ENCODE measurements at regions not wholly inside any gene's neighbourhood (a gene's known extent, or its start where the extent isn't known, plus 50 kb on each side); places are given as distances from the start of the nearest gene placed in this dataset.

DNA sequence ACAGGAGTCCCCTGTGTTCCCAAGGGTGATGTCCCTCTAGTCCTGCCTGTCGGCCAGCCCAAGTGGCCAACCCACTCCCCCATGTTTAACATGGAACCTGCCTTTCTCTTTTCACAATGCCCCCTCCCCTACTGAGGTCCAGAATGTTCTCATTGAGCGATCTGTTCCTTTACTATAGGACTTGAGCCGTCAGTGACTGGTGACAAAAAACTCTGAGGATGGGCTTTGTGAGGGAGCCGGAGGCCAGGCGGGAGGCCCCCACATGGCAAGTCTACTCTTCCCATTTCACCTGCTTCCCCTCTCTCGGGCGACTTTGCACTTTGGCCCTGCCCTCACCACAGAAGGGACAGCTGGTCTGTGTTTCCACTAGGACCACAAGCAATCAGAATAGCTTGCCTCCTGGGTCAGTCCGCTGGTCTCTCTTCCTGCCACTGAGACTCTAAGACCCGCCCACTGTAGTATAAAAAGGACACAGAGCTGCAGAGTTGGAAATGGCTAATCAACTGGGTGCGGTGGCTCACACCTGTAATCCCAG, 146.5 kb upstream of the RAB12 start:
- no peak overlapping the region for H3K27ac Mint-ChIP-seq
- H3K4me1 ChIP-seq (ENCODE audit: control insufficient read depth, insufficient read depth, low read length), result no peaks in the 10 kb centered on the region
- no peaks in the 10 kb centered on the region for H3K9me3 ChIP-seq (ENCODE audit: control insufficient read depth, low read length)
- H3K27me3 ChIP-seq (ENCODE audit: control insufficient read depth, insufficient read depth, low read length, poor library complexity, severe bottlenecking), result no peaks in the 10 kb centered on the region
- H3K4me3 ChIP-seq (ENCODE audit: low read length), result no peak overlapping the region
- TF ChIP-seq, protein P1, sequence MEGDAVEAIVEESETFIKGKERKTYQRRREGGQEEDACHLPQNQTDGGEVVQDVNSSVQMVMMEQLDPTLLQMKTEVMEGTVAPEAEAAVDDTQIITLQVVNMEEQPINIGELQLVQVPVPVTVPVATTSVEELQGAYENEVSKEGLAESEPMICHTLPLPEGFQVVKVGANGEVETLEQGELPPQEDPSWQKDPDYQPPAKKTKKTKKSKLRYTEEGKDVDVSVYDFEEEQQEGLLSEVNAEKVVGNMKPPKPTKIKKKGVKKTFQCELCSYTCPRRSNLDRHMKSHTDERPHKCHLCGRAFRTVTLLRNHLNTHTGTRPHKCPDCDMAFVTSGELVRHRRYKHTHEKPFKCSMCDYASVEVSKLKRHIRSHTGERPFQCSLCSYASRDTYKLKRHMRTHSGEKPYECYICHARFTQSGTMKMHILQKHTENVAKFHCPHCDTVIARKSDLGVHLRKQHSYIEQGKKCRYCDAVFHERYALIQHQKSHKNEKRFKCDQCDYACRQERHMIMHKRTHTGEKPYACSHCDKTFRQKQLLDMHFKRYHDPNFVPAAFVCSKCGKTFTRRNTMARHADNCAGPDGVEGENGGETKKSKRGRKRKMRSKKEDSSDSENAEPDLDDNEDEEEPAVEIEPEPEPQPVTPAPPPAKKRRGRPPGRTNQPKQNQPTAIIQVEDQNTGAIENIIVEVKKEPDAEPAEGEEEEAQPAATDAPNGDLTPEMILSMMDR (conservative IDR thresholded peaks at IDR 0.05), result no peak
- no peaks in the 10 kb centered on the region for H3K9me3 Mint-ChIP-seq
- no peak overlapping the region for H3K9ac ChIP-seq (ENCODE audit: extremely low read depth, low read length, poor library complexity, severe bottlenecking)
- H3K4me3 Mint-ChIP-seq, result no peak overlapping the region
- no peak overlapping the region for H3K27ac ChIP-seq (ENCODE audit: low read depth, low read length)
- no peak for DNase-seq
- no peaks in the 10 kb centered on the region for H3K36me3 Mint-ChIP-seq (ENCODE audit: low read depth)
- H3K36me3 ChIP-seq (ENCODE audit: control insufficient read depth, insufficient read depth, low read length), result no peaks in the 10 kb centered on the region
- no peaks in the 10 kb centered on the region for H3K4me1 Mint-ChIP-seq
- no peaks in the 10 kb centered on the region for H3K27me3 Mint-ChIP-seq (ENCODE audit: insufficient read depth)
- WGBS, 2 experiments (ENCODE audit: insufficient coverage in 1 of 2, insufficient read length in 1 of 2), result 91 to 96% methylated on average over 10 of the region's 10 CpGs

GRCh38 chr18:8463791-8464190, 145.4 kb upstream of the RAB12 start:
- H3K27me3 Mint-ChIP-seq (ENCODE audit: insufficient read depth), result peaks cover 3% of the 10 kb centered on the region
- no peak overlapping the region for H3K27ac ChIP-seq (ENCODE audit: low read depth, low read length)
- H3K4me1 ChIP-seq (ENCODE audit: control insufficient read depth, insufficient read depth, low read length), result no peaks in the 10 kb centered on the region
- no peaks in the 10 kb centered on the region for H3K9me3 Mint-ChIP-seq
- no peaks in the 10 kb centered on the region for H3K36me3 ChIP-seq (ENCODE audit: control insufficient read depth, insufficient read depth, low read length)
- no peak overlapping the region for H3K27ac Mint-ChIP-seq
- 60 to 90% methylated on average over 1 to 3 of the region's 3 CpGs for WGBS, 2 experiments (ENCODE audit: insufficient coverage in 1 of 2, insufficient read length in 1 of 2)
- H3K27me3 ChIP-seq (ENCODE audit: control insufficient read depth, insufficient read depth, low read length, poor library complexity, severe bottlenecking), result no peaks in the 10 kb centered on the region
- H3K4me3 Mint-ChIP-seq, result no peak overlapping the region
- H3K4me3 ChIP-seq (ENCODE audit: low read length), result no peak overlapping the region
- DNase-seq, result no peak
- H3K9ac ChIP-seq (ENCODE audit: extremely low read depth, low read length, poor library complexity, severe bottlenecking), result no peak overlapping the region
- no peaks in the 10 kb centered on the region for H3K36me3 Mint-ChIP-seq (ENCODE audit: low read depth)
- H3K4me1 Mint-ChIP-seq, result no peaks in the 10 kb centered on the region
- TF ChIP-seq, protein P1 (conservative IDR thresholded peaks at IDR 0.05), result no peak
- no peaks in the 10 kb centered on the region for H3K9me3 ChIP-seq (ENCODE audit: control insufficient read depth, low read length)

- no peak for DNase-seq
- Histone ChIP-seq H3K9ac (ENCODE audit: extremely low read depth, low read length, poor library complexity, severe bottlenecking) (no peak overlapping the region), H3K4me1 (ENCODE audit: control insufficient read depth, insufficient read depth, low read length) (no peaks in the 10 kb centered on the region), H3K9me3 (ENCODE audit: control insufficient read depth, low read length) (no peaks in the 10 kb centered on the region), H3K36me3 (ENCODE audit: control insufficient read depth, insufficient read depth, low read length) (no peaks in the 10 kb centered on the region), H3K4me3 (ENCODE audit: low read length) (no peak overlapping the region), H3K27me3 (ENCODE audit: control insufficient read depth, insufficient read depth, low read length, poor library complexity, severe bottlenecking) (no peaks in the 10 kb centered on the region), H3K27ac (ENCODE audit: low read depth, low read length) (no peak overlapping the region)
- no peak overlapping the region for H3K4me3 Mint-ChIP-seq
- H3K27me3 Mint-ChIP-seq (ENCODE audit: insufficient read depth), result peaks cover 3% of the 10 kb centered on the region
- no peaks in the 10 kb centered on the region for H3K4me1 Mint-ChIP-seq
- TF ChIP-seq, protein P1 (conservative IDR thresholded peaks at IDR 0.05), result no peak
- 90 to 92% methylated on average over 7 to 8 of the region's 8 CpGs for WGBS, 2 experiments (ENCODE audit: insufficient coverage in 1 of 2, insufficient read length in 1 of 2)
- H3K36me3 Mint-ChIP-seq (ENCODE audit: low read depth), result no peaks in the 10 kb centered on the region
- H3K27ac Mint-ChIP-seq, result no peak overlapping the region
- H3K9me3 Mint-ChIP-seq, result no peaks in the 10 kb centered on the region
These were observed 141.0 kb upstream of the RAB12 start for GRCh38 chr18:8468191-8468590.
